ENCODE measurements at regions not wholly inside any gene's neighbourhood (a gene's known extent, or its start where the extent isn't known, plus 50 kb on each side); places are given as distances from the start of the nearest gene placed in this dataset.

GRCh38 chr2:41859615-41860514 lies 188.0 kb upstream of the PKDCC start:
- Histone ChIP-seq H2AFZ (replicated peaks) (no peak overlapping the region), H3F3A (ENCODE audit: low read depth) (peaks cover 12% of the 10 kb centered on the region), H3K4me3 (no peak overlapping the region), H3K9me3 (ENCODE audit: low read depth) (no peaks in the 10 kb centered on the region), H3K4me1 (peaks cover 9% of the 10 kb centered on the region), H3K36me3 (no peaks in the 10 kb centered on the region), H3K27ac (no peak overlapping the region), H3K79me2 (ENCODE audit: low read depth) (no peaks in the 10 kb centered on the region), H3K27me3 (no peaks in the 10 kb centered on the region), H4K20me1 (ENCODE audit: low read depth) (no peaks in the 10 kb centered on the region), H3K9ac (no peak overlapping the region), H3K4me2 (no peak overlapping the region)
- DNase-seq (ENCODE audit: low spot score): no peak
- H3K36me3 Mint-ChIP-seq: no peaks in the 10 kb centered on the region
- H3K4me1 Mint-ChIP-seq: no peaks in the 10 kb centered on the region
- no peak overlapping the region for H3K27ac Mint-ChIP-seq
- TF ChIP-seq CTCF (IDR thresholded peaks at IDR 0.05) (no peak), EZH2phosphoT487 (IDR thresholded peaks at IDR 0.05) (no peak)
- no peak overlapping the region for H3K4me3 Mint-ChIP-seq
- H3K27me3 Mint-ChIP-seq (ENCODE audit: insufficient read depth, low read depth): peaks cover 2% of the 10 kb centered on the region
- H3K9me3 Mint-ChIP-seq: no peaks in the 10 kb centered on the region

DNA sequence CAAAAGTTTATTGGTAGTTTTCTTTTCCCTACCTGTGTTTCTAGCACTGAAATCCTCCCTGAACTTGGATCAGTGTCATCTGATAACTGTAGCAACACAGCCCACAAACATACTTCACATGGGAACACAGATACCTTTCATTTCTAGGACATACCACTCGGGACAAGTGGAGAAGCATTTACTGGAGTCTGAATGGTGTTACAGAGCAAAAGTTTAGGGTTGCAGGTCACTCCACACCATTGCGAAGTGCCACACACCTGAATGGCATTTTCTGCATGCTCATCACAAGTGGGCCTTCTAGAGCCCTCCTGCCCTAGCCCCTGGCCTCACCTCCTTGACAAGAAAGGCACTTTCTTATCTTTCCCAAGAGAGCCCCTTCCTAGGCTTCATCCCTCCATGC lies 184.8 kb upstream of the PKDCC start:
- peaks cover 6% of the 10 kb centered on the region for H3K27me3 Mint-ChIP-seq (ENCODE audit: insufficient read depth, low read depth)
- no peak overlapping the region for H3K4me3 ChIP-seq
- H3K4me2 ChIP-seq: no peak overlapping the region
- no peak for DNase-seq (ENCODE audit: low spot score)
- no peak overlapping the region for H3K4me3 Mint-ChIP-seq
- H3K9me3 ChIP-seq (ENCODE audit: low read depth): no peaks in the 10 kb centered on the region
- H4K20me1 ChIP-seq (ENCODE audit: low read depth): no peaks in the 10 kb centered on the region
- no peaks in the 10 kb centered on the region for H3K9me3 Mint-ChIP-seq
- H3K9ac ChIP-seq: no peak overlapping the region
- peaks cover 2% of the 10 kb centered on the region for H3K4me1 Mint-ChIP-seq
- TF ChIP-seq EZH2phosphoT487 (IDR thresholded peaks at IDR 0.05) (no peak), EZH2 (IDR thresholded peaks at IDR 0.05) (no peak), CTCF (IDR thresholded peaks at IDR 0.05) (no peak)
- no peak overlapping the region for H2AFZ ChIP-seq (replicated peaks)
- no peak overlapping the region for H3K27ac Mint-ChIP-seq
- no peaks in the 10 kb centered on the region for H3K36me3 Mint-ChIP-seq
- no peak overlapping the region for H3K27ac ChIP-seq
- no peaks in the 10 kb centered on the region for H3K36me3 ChIP-seq
- H3F3A ChIP-seq (ENCODE audit: low read depth): no peaks in the 10 kb centered on the region
- H3K27me3 ChIP-seq: no peaks in the 10 kb centered on the region
- H3K79me2 ChIP-seq (ENCODE audit: low read depth): no peaks in the 10 kb centered on the region
- H3K4me1 ChIP-seq: peaks cover 10% of the 10 kb centered on the region

- no peak overlapping the region for H3K4me3 ChIP-seq
- H3K4me3 Mint-ChIP-seq: no peak overlapping the region
- no peak overlapping the region for H3K27ac Mint-ChIP-seq
- H3K9ac ChIP-seq: no peak overlapping the region
- H3K27me3 Mint-ChIP-seq (ENCODE audit: insufficient read depth, low read depth): peaks cover 6% of the 10 kb centered on the region
- H3K9me3 Mint-ChIP-seq: no peaks in the 10 kb centered on the region
- no peaks in the 10 kb centered on the region for H3K79me2 ChIP-seq (ENCODE audit: low read depth)
- peak overlapping the region; percentile 12 for H2AFZ ChIP-seq (replicated peaks)
- no peaks in the 10 kb centered on the region for H3K36me3 ChIP-seq
- H3K27me3 ChIP-seq: no peaks in the 10 kb centered on the region
- H3K4me1 Mint-ChIP-seq: peaks cover 7% of the 10 kb centered on the region
- no peaks in the 10 kb centered on the region for H3F3A ChIP-seq (ENCODE audit: low read depth)
- TF ChIP-seq CTCF (IDR thresholded peaks at IDR 0.05) (no peak), EZH2 (IDR thresholded peaks at IDR 0.05) (no peak), EZH2phosphoT487 (IDR thresholded peaks at IDR 0.05) (no peak)
- DNase-seq (ENCODE audit: low spot score): no peak
- H3K27ac ChIP-seq: no peak overlapping the region
- H3K4me2 ChIP-seq: no peak overlapping the region
- H3K9me3 ChIP-seq (ENCODE audit: low read depth): no peaks in the 10 kb centered on the region
- no peaks in the 10 kb centered on the region for H4K20me1 ChIP-seq (ENCODE audit: low read depth)
- H3K36me3 Mint-ChIP-seq: no peaks in the 10 kb centered on the region
- H3K4me1 ChIP-seq: peaks cover 14% of the 10 kb centered on the region
These were observed 182.6 kb upstream of the PKDCC start for GRCh38 chr2:41865263-41865662.

All from neural progenitor cell (in vitro differentiated cells).